PC-3 (cell line): ENCODE measurements at regions not wholly inside any gene's neighbourhood (a gene's known extent, or its start where the extent isn't known, plus 50 kb on each side); places are given as distances from the start of the nearest gene placed in this dataset.

Experiments
- ATAC-seq: fragments of 200-7000 bp; cut with Tn5 transposase; 2 replicates; pipeline ENCODE4 v1.9.1; 2020; ENCODE audit warnings: mild to moderate bottlenecking, moderate library complexity
- BruUV-seq: library from RNA; stranded (reverse); fragments of 400-500 nt; replicated peaks from 2 replicates; lab custom pipeline; 2021; lab: Mats Ljungman, UMichigan
- CTCF ChIA-PET: fragments of 300-600 bp; sonication (Branson Sonifier 250); formaldehyde crosslinking; loops from one replicate; lab custom pipeline; 2022; ENCODE audit warnings: antibody characterized with exemption; lab: Charles Lee
- POLR2A ChIA-PET: fragments of 300-600 bp; sonication (Branson Sonifier 250); formaldehyde crosslinking; loops from one replicate; lab custom pipeline; 2022; ENCODE audit warnings: antibody characterized with exemption; ENCODE audit not compliant: unreplicated experiment; lab: Charles Lee
- DNase-seq: peaks from one replicate; pipeline ENCODE4 v3.0.0-alpha.2; 2015
- H2AFZ ChIP-seq: fragments of 300-600 bp; sonication (generic); 2 replicates; pipeline ENCODE4 v1.6.0; 2016; ENCODE audit warnings: antibody characterized with exemption, low read length
- H3F3A ChIP-seq: fragments of 300-600 bp; sonication (generic); one replicate; pipeline ENCODE4 v1.6.0; 2017; ENCODE audit warnings: antibody characterized with exemption, low read length, control low read depth, mild to moderate bottlenecking; ENCODE audit not compliant: unreplicated experiment
- H3K27ac ChIP-seq: fragments of 300-600 bp; sonication (generic); 2 replicates; pipeline ENCODE4 v1.5.1; 2016; ENCODE audit warnings: mild to moderate bottlenecking, low read length
- H3K27me3 ChIP-seq: fragments of 300-600 bp; sonication (generic); 2 replicates; pipeline ENCODE4 v1.6.1; 2016; ENCODE audit warnings: low read length, mixed read lengths
- H3K36me3 ChIP-seq: fragments of 300-600 bp; sonication (generic); 2 replicates; pipeline ENCODE4 v1.6.1; 2016; ENCODE audit warnings: low read depth, mixed run types, low read length, mixed read lengths
- H3K4me1 ChIP-seq: fragments of 300-600 bp; sonication (generic); 2 replicates; pipeline ENCODE4 v1.5.1; 2016; ENCODE audit warnings: low read length; ENCODE audit not compliant: insufficient read depth
- H3K4me2 ChIP-seq: fragments of 300-600 bp; sonication (generic); 2 replicates; pipeline ENCODE4 v1.6.0; 2016; ENCODE audit warnings: low read length
- H3K4me3 ChIP-seq: fragments of 300-600 bp; sonication (generic); 2 replicates; pipeline ENCODE4 v1.5.1; 2016; ENCODE audit warnings: mild to moderate bottlenecking, low read length, mixed read lengths
- H3K79me2 ChIP-seq: fragments of 300-600 bp; sonication (generic); 2 replicates; pipeline ENCODE4 v1.6.1; 2017; ENCODE audit warnings: low read length, mixed read lengths
- H3K9ac ChIP-seq: fragments of 300-600 bp; sonication (generic); 2 replicates; pipeline ENCODE4 v1.6.0; 2016; ENCODE audit warnings: mild to moderate bottlenecking, low read length
- H3K9me2 ChIP-seq: fragments of 300-600 bp; sonication (generic); replicated peaks from 2 replicates; pipeline ENCODE4 v1.6.1; 2016; ENCODE audit warnings: mixed run types, low read length, mixed read lengths
- H3K9me3 ChIP-seq: fragments of 300-600 bp; sonication (generic); 2 replicates; pipeline ENCODE4 v1.6.1; 2016; ENCODE audit warnings: low read length, mixed read lengths
- H4K20me1 ChIP-seq: fragments of 300-600 bp; sonication (generic); 2 replicates; pipeline ENCODE4 v1.6.1; 2016; ENCODE audit warnings: low read length, mixed read lengths
- CTCF ChIP-seq: fragments of 300-600 bp; sonication (generic); conservative IDR thresholded peaks from 2 replicates; pipeline ENCODE4 v1.5.1; 2017; ENCODE audit warnings: antibody characterized with exemption, low read depth, mild to moderate bottlenecking, low read length
- EZH2 ChIP-seq: fragments of 300-600 bp; sonication (generic); IDR thresholded peaks from one replicate; pipeline ENCODE4 v1.6.1; 2017; ENCODE audit warnings: antibody characterized with exemption, mild to moderate bottlenecking, low read length; ENCODE audit not compliant: unreplicated experiment
- EZH2phosphoT487 ChIP-seq: fragments of 300-600 bp; sonication (generic); IDR thresholded peaks from 2 replicates; pipeline ENCODE4 v1.6.1; 2018; ENCODE audit warnings: mild to moderate bottlenecking, antibody characterized with exemption, low read length, borderline replicate concordance
- intact Hi-C: fragments of 100-400 bp; cut with micrococcal nuclease; formaldehyde crosslinking; loops from 2 replicates; pipeline ENCODE4 v1.9.0; 2023

- Histone ChIP-seq H3K36me3 (no peaks in the 10 kb centered on the region), H3K9me3 (no peaks in the 10 kb centered on the region), H3K4me1 (no peaks in the 10 kb centered on the region), H3K9me2 (no peaks in the 10 kb centered on the region), H3K4me2 (no peak overlapping the region), H3K27me3 (peaks cover 45% of the 10 kb centered on the region), H3K9ac (no peak overlapping the region), H3K79me2 (no peaks in the 10 kb centered on the region), H3F3A (no peaks in the 10 kb centered on the region), H3K27ac (no peak overlapping the region), H3K4me3 (no peak overlapping the region), H4K20me1 (no peaks in the 10 kb centered on the region), H2AFZ (no peak overlapping the region)
- DNase-seq (no peak), ATAC-seq (no peak)
- ChIA-PET POLR2A (no interaction called here), CTCF (no interaction called here)
- intact Hi-C loops, result no loop called here
- BruUV-seq, result no TSS peak
- no peak for TF ChIP-seq EZH2
- TF ChIP-seq EZH2phosphoT487, result no peak
- no peak for TF ChIP-seq CTCF
Measured at GRCh38 chr2:59925321-59925720, 628.1 kb downstream of the BCL11A start.

GRCh38 chr2:59924346-59924745 lies 629.1 kb downstream of the BCL11A start:
- DNase-seq (no peak), ATAC-seq (no peak)
- Histone ChIP-seq H3K4me2 (no peak overlapping the region), H3K27me3 (peaks cover 50% of the 10 kb centered on the region), H3K9me2 (no peaks in the 10 kb centered on the region), H3K79me2 (no peaks in the 10 kb centered on the region), H3K4me3 (no peak overlapping the region), H3K9me3 (no peaks in the 10 kb centered on the region), H4K20me1 (no peaks in the 10 kb centered on the region), H3K27ac (no peak overlapping the region), H3K4me1 (no peaks in the 10 kb centered on the region), H3K9ac (no peak overlapping the region), H3K36me3 (no peaks in the 10 kb centered on the region), H2AFZ (no peak overlapping the region), H3F3A (no peaks in the 10 kb centered on the region)
- CTCF ChIA-PET, result no interaction called here
- intact Hi-C loops, result no loop called here
- POLR2A ChIA-PET, result no interaction called here
- TF ChIP-seq EZH2phosphoT487 (no peak), EZH2 (no peak), CTCF (no peak)
- BruUV-seq, result no TSS peak

GRCh38 chr2:59922450-59922849 lies 631.0 kb downstream of the BCL11A start:
- H3K9ac ChIP-seq, result no peak overlapping the region
- H3K4me1 ChIP-seq, result no peaks in the 10 kb centered on the region
- H3F3A ChIP-seq, result no peaks in the 10 kb centered on the region
- no peak overlapping the region for H3K4me3 ChIP-seq
- no peaks in the 10 kb centered on the region for H3K36me3 ChIP-seq
- H3K79me2 ChIP-seq, result no peaks in the 10 kb centered on the region
- H4K20me1 ChIP-seq, result no peaks in the 10 kb centered on the region
- TF ChIP-seq CTCF, result no peak
- no peak for TF ChIP-seq EZH2
- no peak for TF ChIP-seq EZH2phosphoT487
- intact Hi-C loops, result no loop called here
- no TSS peak for BruUV-seq
- H3K4me2 ChIP-seq, result no peak overlapping the region
- ATAC-seq (no peak), DNase-seq (no peak)
- H3K27ac ChIP-seq, result no peak overlapping the region
- no peaks in the 10 kb centered on the region for H3K9me2 ChIP-seq
- no peaks in the 10 kb centered on the region for H3K9me3 ChIP-seq
- H3K27me3 ChIP-seq, result peaks cover 54% of the 10 kb centered on the region
- ChIA-PET POLR2A (no interaction called here), CTCF (no interaction called here)
- no peak overlapping the region for H2AFZ ChIP-seq
